ENCODE measurements at regions not wholly inside any gene's neighbourhood (a gene's known extent, or its start where the extent isn't known, plus 50 kb on each side); places are given as distances from the start of the nearest gene placed in this dataset.

DNA sequence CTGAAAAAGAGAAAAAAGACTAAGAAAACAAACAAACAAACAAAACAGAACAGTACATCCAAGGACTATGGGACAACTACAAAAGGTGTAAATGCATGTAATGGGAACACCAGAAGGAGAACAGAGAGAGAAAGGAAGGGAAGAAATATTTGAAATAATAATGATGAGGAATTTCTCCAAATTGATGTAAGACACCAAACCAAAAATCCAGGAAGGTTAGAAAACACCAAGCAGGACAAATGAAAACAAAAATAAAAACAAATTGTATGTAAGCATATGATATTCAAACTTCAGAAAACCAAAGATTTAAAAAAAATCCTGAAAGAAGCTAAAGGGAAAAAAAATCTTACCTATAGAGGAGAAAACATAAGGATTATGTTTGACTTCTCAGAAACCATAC lies 125.9 kb upstream of the ACTBL2 start:
- DNase-seq (ENCODE audit: low read depth, low spot score) (no peak), ATAC-seq (no peak)
- H3K4me1 ChIP-seq (ENCODE audit: control insufficient read depth, insufficient read depth, low read length) = no peaks in the 10 kb centered on the region
- TF ChIP-seq TCF7L2 (IDR thresholded peaks at IDR 0.05; ENCODE audit: low read depth, low read length) (no peak), REST (IDR thresholded peaks at IDR 0.05; ENCODE audit: insufficient read depth in 1 of 2, low read depth in 2 of 2, low read length in 1 of 2) (no peak), SIN3A (IDR thresholded peaks at IDR 0.05; ENCODE audit: borderline replicate concordance, insufficient read depth, low read depth, low read length) (no peak), POLR2AphosphoS5 (IDR thresholded peaks at IDR 0.05; ENCODE audit: low read depth, low read length) (no peak), CTCF (IDR thresholded peaks at IDR 0.05) (no peak)
- intact Hi-C loops (cut with micrococcal nuclease; ENCODE audit: unreplicated experiment) = no loop called here
- H3K36me3 ChIP-seq (ENCODE audit: control insufficient read depth, insufficient read depth, low read length) = no peaks in the 10 kb centered on the region
- no TSS peak for BruUV-seq (replicated peaks)
- H3K4me3 ChIP-seq (ENCODE audit: low read depth in 2 of 2, low read length in 2 of 2) = no peak overlapping the region
- in situ Hi-C loops (cut with HindIII; ENCODE audit: low pct_unique_long_range_greater_than_20kb, low sequenced_read_pairs) = no loop called here
- ChIA-PET CTCF (no interaction called here), POLR2A (no interaction called here)
- H3K9me3 ChIP-seq (ENCODE audit: control insufficient read depth, insufficient read depth, low read depth, low read length) = peaks cover 10% of the 10 kb centered on the region; the same call in 1 of the 2 replicates
- H3K27me3 ChIP-seq (ENCODE audit: control insufficient read depth, insufficient read depth, low read length) = no peaks in the 10 kb centered on the region
- H3K27ac ChIP-seq (ENCODE audit: low read length) = no peak overlapping the region

DNA sequence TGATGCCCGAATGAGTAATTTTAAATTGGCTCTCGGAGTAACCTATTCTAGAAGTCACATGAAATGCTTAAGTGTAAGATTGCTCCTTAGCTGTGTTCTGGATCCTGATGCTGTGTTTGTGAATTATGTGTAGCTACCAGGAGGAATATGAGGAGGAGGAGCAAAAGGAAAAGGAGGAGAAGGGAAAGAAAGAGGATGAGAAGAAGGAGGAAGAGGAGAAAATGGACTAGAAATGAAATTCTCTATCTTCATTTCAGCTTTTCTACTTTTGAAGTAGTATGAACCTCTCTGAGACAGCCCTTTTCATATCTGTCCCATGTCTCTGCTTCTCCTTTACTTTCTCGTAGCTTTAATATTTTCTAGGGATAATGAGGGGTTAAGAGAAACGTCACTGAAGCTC lies 119.4 kb upstream of the ACTBL2 start:
- intact Hi-C loops (cut with micrococcal nuclease; ENCODE audit: unreplicated experiment) = no loop called here
- no peak for DNase-seq (ENCODE audit: low read depth, low spot score)

More for the DNA sequence above, 119.4 kb upstream of the ACTBL2 start:
- H3K9me3 ChIP-seq (ENCODE audit: control insufficient read depth, insufficient read depth, low read depth, low read length) = no peaks in the 10 kb centered on the region
- H3K4me3 ChIP-seq (ENCODE audit: low read depth in 2 of 2, low read length in 2 of 2) = no peak overlapping the region
- no peak for ATAC-seq
- H3K4me1 ChIP-seq (ENCODE audit: control insufficient read depth, insufficient read depth, low read length) = peaks cover 2% of the 10 kb centered on the region; the same call in 1 of the 2 replicates
- ChIA-PET POLR2A (interaction anchor here (0.7 kb wide), 1 partner anchor 9 kb away, joined by 3 read pairs; no protein-coding TSS in a partner anchor), CTCF (no interaction called here)
- no peaks in the 10 kb centered on the region for H3K36me3 ChIP-seq (ENCODE audit: control insufficient read depth, insufficient read depth, low read length)
- no TSS peak for BruUV-seq (replicated peaks)
- H3K27ac ChIP-seq (ENCODE audit: low read length) = no peak overlapping the region
- no peaks in the 10 kb centered on the region for H3K27me3 ChIP-seq (ENCODE audit: control insufficient read depth, insufficient read depth, low read length)
- no peak for TF ChIP-seq CTCF (IDR thresholded peaks at IDR 0.05)
- no peak for TF ChIP-seq POLR2AphosphoS5 (IDR thresholded peaks at IDR 0.05; ENCODE audit: low read depth, low read length)
- no peak for TF ChIP-seq SIN3A (IDR thresholded peaks at IDR 0.05; ENCODE audit: borderline replicate concordance, insufficient read depth, low read depth, low read length)
- no peak for TF ChIP-seq REST (IDR thresholded peaks at IDR 0.05; ENCODE audit: insufficient read depth in 1 of 2, low read depth in 2 of 2, low read length in 1 of 2)
- no peak for TF ChIP-seq TCF7L2 (IDR thresholded peaks at IDR 0.05; ENCODE audit: low read depth, low read length)
- in situ Hi-C loops (cut with HindIII; ENCODE audit: low pct_unique_long_range_greater_than_20kb, low sequenced_read_pairs) = no loop called here

Data from Panc1 (cell line).